ENCODE measurements at regions not wholly inside any gene's neighbourhood (a gene's known extent, or its start where the extent isn't known, plus 50 kb on each side); places are given as distances from the start of the nearest gene placed in this dataset.

DNA sequence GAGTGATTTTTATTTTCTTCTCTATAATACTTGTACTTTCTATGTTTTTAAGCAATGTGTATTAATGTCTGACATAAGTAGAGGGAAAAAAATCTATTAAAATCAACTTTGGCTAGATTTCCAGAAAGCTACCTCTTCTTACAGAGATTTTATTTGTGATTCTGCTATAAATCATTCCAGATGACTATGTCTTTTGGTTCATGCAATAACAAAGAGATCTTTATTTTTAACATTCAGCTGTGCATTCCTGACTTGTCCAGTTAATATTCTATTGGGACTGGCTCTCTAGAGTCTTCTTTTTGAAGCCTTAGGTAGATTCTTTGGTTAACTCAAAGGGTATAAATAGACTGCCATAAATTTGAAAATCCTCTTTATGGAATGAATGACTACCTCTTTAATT, 74.3 kb upstream of the ARPP21 start:
- DNase-seq (ENCODE audit: low read depth in 2 of 2) = no peak

Data from activated CD8-positive, alpha-beta memory T cell treated with anti-CD3 and anti-CD28 coated beads for 4 hours (primary cell).